Neural progenitor cell (in vitro differentiated cells): ENCODE measurements at regions not wholly inside any gene's neighbourhood (a gene's known extent, or its start where the extent isn't known, plus 50 kb on each side); places are given as distances from the start of the nearest gene placed in this dataset.

Source experiments
- DNase-seq: peaks from one replicate; pipeline ENCODE4 v3.0.0-alpha.2; 2016; ENCODE audit warnings: low spot score
- H2AFZ ChIP-seq: fragments of 200-600 bp; sonication (generic); replicated peaks from 2 replicates; pipeline ENCODE4 v1.6.1; 2016; ENCODE audit warnings: antibody characterized with exemption
- H3F3A ChIP-seq: fragments of 200-600 bp; sonication (generic); 2 replicates; pipeline ENCODE4 v1.6.1; 2016; ENCODE audit warnings: antibody characterized with exemption, low read depth
- H3K27ac ChIP-seq: fragments of 200-600 bp; sonication (generic); 2 replicates; pipeline ENCODE4 v1.5.1; 2016; ENCODE audit warnings: mild to moderate bottlenecking
- H3K27me3 ChIP-seq: fragments of 200-600 bp; sonication (generic); 2 replicates; pipeline ENCODE4 v1.6.1; 2016; ENCODE audit warnings: mild to moderate bottlenecking, moderate library complexity
- H3K36me3 ChIP-seq: fragments of 200-600 bp; sonication (generic); 2 replicates; pipeline ENCODE4 v1.5.1; 2016
- H3K4me1 ChIP-seq: fragments of 200-600 bp; sonication (generic); 2 replicates; pipeline ENCODE4 v1.6.1; 2016; ENCODE audit warnings: mixed run types
- H3K4me2 ChIP-seq: fragments of 200-600 bp; sonication (generic); 2 replicates; pipeline ENCODE4 v1.6.1; 2016
- H3K4me3 ChIP-seq: fragments of 200-600 bp; sonication (generic); 2 replicates; pipeline ENCODE4 v1.5.1; 2016
- H3K79me2 ChIP-seq: fragments of 200-600 bp; sonication (generic); 2 replicates; pipeline ENCODE4 v1.6.1; 2016; ENCODE audit warnings: low read depth
- H3K9ac ChIP-seq: fragments of 200-600 bp; sonication (generic); 2 replicates; pipeline ENCODE4 v1.6.1; 2016
- H3K9me3 ChIP-seq: fragments of 200-600 bp; sonication (generic); 2 replicates; pipeline ENCODE4 v1.5.1; 2016; ENCODE audit warnings: low read depth
- H4K20me1 ChIP-seq: fragments of 200-600 bp; sonication (generic); 2 replicates; pipeline ENCODE4 v1.6.1; 2016; ENCODE audit warnings: low read depth
- H3K27ac Mint-ChIP-seq: 3 replicates; pipeline ENCODE4 v1.8.0; 2021; ENCODE audit warnings: mixed read lengths
- H3K27me3 Mint-ChIP-seq: 2 replicates; pipeline ENCODE4 v1.8.0; 2022; ENCODE audit warnings: low read depth, mild to moderate bottlenecking, inconsistent platforms, moderate library complexity, mixed read lengths; ENCODE audit not compliant: insufficient read depth
- H3K36me3 Mint-ChIP-seq: 3 replicates; pipeline ENCODE4 v1.8.0; 2021; ENCODE audit warnings: mixed read lengths
- H3K4me1 Mint-ChIP-seq: 3 replicates; pipeline ENCODE4 v1.8.0; 2021; ENCODE audit warnings: mixed read lengths
- H3K4me3 Mint-ChIP-seq: 3 replicates; pipeline ENCODE4 v1.8.0; 2021; ENCODE audit warnings: mild to moderate bottlenecking, moderate library complexity, mixed read lengths
- H3K9me3 Mint-ChIP-seq: 3 replicates; pipeline ENCODE4 v1.8.0; 2020; ENCODE audit warnings: mixed read lengths
- CTCF ChIP-seq: fragments of 200-600 bp; sonication (generic); IDR thresholded peaks from 2 replicates; pipeline ENCODE4 v1.5.1; 2017; ENCODE audit warnings: antibody characterized with exemption, mild to moderate bottlenecking
- EZH2 ChIP-seq: fragments of 200-600 bp; sonication (generic); IDR thresholded peaks from 2 replicates; pipeline ENCODE4 v1.6.1; 2017; ENCODE audit warnings: antibody characterized with exemption, mild to moderate bottlenecking, moderate library complexity
- EZH2phosphoT487 ChIP-seq: fragments of 200-600 bp; sonication (generic); IDR thresholded peaks from 2 replicates; pipeline ENCODE4 v1.6.1; 2017; ENCODE audit warnings: antibody characterized with exemption

GRCh38 chr20:7500231-7500663 is 440.0 kb downstream of the HAO1 start:
- Histone ChIP-seq H3K27ac (no peak overlapping the region), H3K9ac (no peak overlapping the region), H4K20me1 (no peaks in the 10 kb centered on the region), H3K4me3 (no peak overlapping the region), H3F3A (no peaks in the 10 kb centered on the region), H2AFZ (no peak overlapping the region), H3K36me3 (no peaks in the 10 kb centered on the region), H3K79me2 (no peaks in the 10 kb centered on the region), H3K4me1 (no peaks in the 10 kb centered on the region), H3K9me3 (no peaks in the 10 kb centered on the region), H3K4me2 (no peak overlapping the region), H3K27me3 (no peaks in the 10 kb centered on the region)
- Mint-ChIP-seq H3K27me3 (no peaks in the 10 kb centered on the region), H3K9me3 (no peaks in the 10 kb centered on the region), H3K4me3 (no peak overlapping the region), H3K4me1 (no peaks in the 10 kb centered on the region), H3K36me3 (no peaks in the 10 kb centered on the region), H3K27ac (no peak overlapping the region)
- TF ChIP-seq CTCF (no peak), EZH2phosphoT487 (no peak), EZH2 (no peak)
- DNase-seq, result no peak

GRCh38 chr20:7503501-7503900 is 436.8 kb downstream of the HAO1 start:
- H3K27me3 Mint-ChIP-seq, result no peaks in the 10 kb centered on the region
- no peak overlapping the region for H3K4me2 ChIP-seq
- no peaks in the 10 kb centered on the region for H4K20me1 ChIP-seq
- no peak for TF ChIP-seq EZH2phosphoT487
- no peak for TF ChIP-seq EZH2
- TF ChIP-seq CTCF, result no peak
- no peaks in the 10 kb centered on the region for H3K79me2 ChIP-seq
- no peaks in the 10 kb centered on the region for H3K9me3 ChIP-seq
- H3K4me1 Mint-ChIP-seq, result no peaks in the 10 kb centered on the region
- no peak overlapping the region for H2AFZ ChIP-seq
- no peaks in the 10 kb centered on the region for H3F3A ChIP-seq
- H3K27ac Mint-ChIP-seq, result peak overlapping the region; percentile 76
- no peaks in the 10 kb centered on the region for H3K27me3 ChIP-seq
- no peak overlapping the region for H3K4me3 Mint-ChIP-seq
- no peaks in the 10 kb centered on the region for H3K36me3 ChIP-seq
- no peak overlapping the region for H3K9ac ChIP-seq
- no peaks in the 10 kb centered on the region for H3K4me1 ChIP-seq
- H3K9me3 Mint-ChIP-seq, result no peaks in the 10 kb centered on the region
- H3K36me3 Mint-ChIP-seq, result no peaks in the 10 kb centered on the region
- no peak for DNase-seq
- no peak overlapping the region for H3K27ac ChIP-seq
- H3K4me3 ChIP-seq, result no peak overlapping the region

- H3K79me2 ChIP-seq, result no peaks in the 10 kb centered on the region
- H3K27ac Mint-ChIP-seq, result no peak overlapping the region
Observed at GRCh38 chr20:7505152-7505834, 435.0 kb downstream of the HAO1 start.

More at GRCh38 chr20:7505152-7505834, 435.0 kb downstream of the HAO1 start:
- Histone ChIP-seq H2AFZ (peak overlapping the region; percentile 43), H3K36me3 (no peaks in the 10 kb centered on the region), H3K4me3 (no peak overlapping the region), H3K4me1 (no peaks in the 10 kb centered on the region), H3F3A (no peaks in the 10 kb centered on the region), H4K20me1 (no peaks in the 10 kb centered on the region), H3K9me3 (no peaks in the 10 kb centered on the region), H3K4me2 (no peak overlapping the region), H3K9ac (no peak overlapping the region), H3K27ac (no peak overlapping the region), H3K27me3 (no peaks in the 10 kb centered on the region)
- no peaks in the 10 kb centered on the region for H3K27me3 Mint-ChIP-seq
- no peak overlapping the region for H3K4me3 Mint-ChIP-seq
- H3K4me1 Mint-ChIP-seq, result no peaks in the 10 kb centered on the region
- DNase-seq, result peak; percentile 19
- H3K9me3 Mint-ChIP-seq, result no peaks in the 10 kb centered on the region
- TF ChIP-seq CTCF, result no peak
- no peak for TF ChIP-seq EZH2phosphoT487
- TF ChIP-seq EZH2, result no peak
- no peaks in the 10 kb centered on the region for H3K36me3 Mint-ChIP-seq
